Ovary (tissue), 7 donors: ENCODE measurements at regions not wholly inside any gene's neighbourhood (a gene's known extent, or its start where the extent isn't known, plus 50 kb on each side); places are given as distances from the start of the nearest gene placed in this dataset.

ENCODE experiments used
- DNase-seq, 5 donors: peaks; one replicate each; pipeline ENCODE4 v3.0.0-alpha.2; 2019 to 2020
- H3K27ac ChIP-seq, 2 donors: fragments of 200-600 bp; one replicate each; pipeline versions ENCODE4 v1.5.1 to v1.8.0; 2019 to 2022
- H3K27me3 ChIP-seq: fragments of 200-600 bp; one replicate; pipeline ENCODE4 v1.8.0; 2022
- H3K36me3 ChIP-seq: fragments of 200-600 bp; sonication (generic); one replicate; pipeline ENCODE4 v1.5.1; 2019
- H3K4me1 ChIP-seq: one replicate; pipeline ENCODE4 v1.8.1; 2013; ENCODE audit warnings: mild to moderate bottlenecking, moderate library complexity; ENCODE audit not compliant: insufficient read depth
- H3K4me3 ChIP-seq: fragments of 200-600 bp; sonication (generic); one replicate; pipeline ENCODE4 v1.5.1; 2017
- H3K9me3 ChIP-seq, 2 donors: fragments of 200-600 bp in 1 of 2; sonication (generic) in 1 of 2; one replicate each; pipeline versions ENCODE4 v1.5.1 to v1.8.1; 2013 to 2019; ENCODE audit warnings: mild to moderate bottlenecking in 1 of 2, moderate library complexity in 1 of 2
- CTCF ChIP-seq, 3 donors: fragments of 450-650 bp in 2 of 3; fragments of 200-600 bp in 1 of 3; IDR thresholded peaks; one replicate each; pipeline versions ENCODE4 v1.5.1 to v1.8.0; 2016 to 2022; ENCODE audit warnings: antibody characterized with exemption in 3 of 3, mild to moderate bottlenecking in 1 of 3
- EP300 ChIP-seq: sonication (generic); formaldehyde crosslinking; IDR thresholded peaks from one replicate; pipeline ENCODE4 v1.6.1; 2017; ENCODE audit warnings: antibody characterized with exemption
- POLR2A ChIP-seq: fragments of 450-650 bp; IDR thresholded peaks from one replicate; pipeline ENCODE4 v1.6.1; 2017; ENCODE audit warnings: antibody characterized with exemption, mild to moderate bottlenecking, moderate library complexity
- WGBS, 3 donors: extraction: QIAGEN DNeasy Blood & Tissue Kit in 1 of 3; methylation state at CpG; one replicate each; pipeline versions ENCODE4 v1.1.5 to v1.1.7; 2013 to 2017; 5-methylcytosine and 5-hydroxymethylcytosine counted together
- intact Hi-C, 4 donors: fragments of 100-400 bp; cut with DNase I; formaldehyde crosslinking; loops; one replicate each; pipeline versions ENCODE4 v1.11.0 to v1.15.1; 2022 to 2023
- donor health status: DM: no; HTN: no; CAD: no; lungs with moderate emphysema.
- donor health status: DM: no; HTN: no; CAD: no.
- donor health status: Bipolar disorder and iron deficiency.
- donor health status: DM: no; HTN: no; CAD: no.
- donor health status: DM: yes; HTN: yes; CAD: no.

- no peak for TF ChIP-seq CTCF (IDR thresholded peaks at IDR 0.05)
- TF ChIP-seq POLR2A = no peak
- TF ChIP-seq EP300 = no peak
- intact Hi-C loops = no loop called here
- whole genome bisulfite sequencing, 3 donors = 44 to 95% (median 48%) methylated on average over 1 of the region's 1 CpG
- no peak for DNase-seq
- no peaks in the 10 kb centered on the region for H3K9me3 ChIP-seq
- no peak overlapping the region for H3K4me3 ChIP-seq
- no peaks in the 10 kb centered on the region for H3K27me3 ChIP-seq
- H3K4me1 ChIP-seq = peaks cover 6% of the 10 kb centered on the region
- no peak overlapping the region for H3K27ac ChIP-seq
- H3K36me3 ChIP-seq = no peaks in the 10 kb centered on the region
Measured at GRCh38 chr6:21999741-22000140, 297.1 kb downstream of the PRL start.

- H3K27ac ChIP-seq = no peak overlapping the region
- H3K4me3 ChIP-seq = no peak overlapping the region
- no peaks in the 10 kb centered on the region for H3K27me3 ChIP-seq
- H3K9me3 ChIP-seq = no peaks in the 10 kb centered on the region
- peaks cover 8% of the 10 kb centered on the region for H3K4me1 ChIP-seq
- DNase-seq = no peak
- intact Hi-C loops = no loop called here
- WGBS, 3 donors = 10 to 13% (median 10%) methylated on average over 2 of the region's 2 CpGs
- no peaks in the 10 kb centered on the region for H3K36me3 ChIP-seq
- TF ChIP-seq POLR2A (no peak), EP300 (no peak), CTCF (IDR thresholded peaks at IDR 0.05) (no peak)
Measured at GRCh38 chr6:22001396-22002027, 295.3 kb downstream of the PRL start.

GRCh38 chr6:22003287-22003686, 293.5 kb downstream of the PRL start:
- H3K27ac ChIP-seq = no peak overlapping the region
- H3K27me3 ChIP-seq = no peaks in the 10 kb centered on the region
- DNase-seq = no peak
- H3K36me3 ChIP-seq = no peaks in the 10 kb centered on the region
- WGBS, 3 donors = 32 to 45% (median 43%) methylated on average over 3 of the region's 3 CpGs
- H3K9me3 ChIP-seq = no peaks in the 10 kb centered on the region
- peaks cover 8% of the 10 kb centered on the region for H3K4me1 ChIP-seq
- intact Hi-C loops = no loop called here
- TF ChIP-seq POLR2A (no peak), CTCF (IDR thresholded peaks at IDR 0.05) (no peak), EP300 (no peak)
- no peak overlapping the region for H3K4me3 ChIP-seq

- WGBS, 3 donors = 82 to 99% (median 83%) methylated on average over 3 of the region's 3 CpGs
- H3K4me1 ChIP-seq = peaks cover 3% of the 10 kb centered on the region
- H3K36me3 ChIP-seq = no peaks in the 10 kb centered on the region
- TF ChIP-seq EP300 (no peak), CTCF (IDR thresholded peaks at IDR 0.05) (no peak), POLR2A (no peak)
- H3K4me3 ChIP-seq = no peak overlapping the region
- no peaks in the 10 kb centered on the region for H3K27me3 ChIP-seq
- no peaks in the 10 kb centered on the region for H3K9me3 ChIP-seq
- no peak for DNase-seq
- intact Hi-C loops = no loop called here
- no peak overlapping the region for H3K27ac ChIP-seq
Measured at GRCh38 chr6:22006795-22007194, 290.0 kb downstream of the PRL start.
